Jurkat, Clone E6-1 (cell line): ENCODE measurements at regions not wholly inside any gene's neighbourhood (a gene's known extent, or its start where the extent isn't known, plus 50 kb on each side); places are given as distances from the start of the nearest gene placed in this dataset.

Source experiments
- DNase-seq: peaks from one replicate; pipeline ENCODE4 v3.0.0-alpha.2; 2011; ENCODE audit warnings: low read depth, low spot score
- H3K4me3 ChIP-seq: 2 replicates; pipeline ENCODE4 v1.5.1; 2011; ENCODE audit warnings: mild to moderate bottlenecking, low read length, control low read depth, moderate library complexity

- no peak for DNase-seq
- no peak overlapping the region for H3K4me3 ChIP-seq
Observed at GRCh38 chr3:159640225-159640624, 348.4 kb upstream of the IL12A start.

GRCh38 chr3:159643406-159643805 lies 345.2 kb upstream of the IL12A start:
- H3K4me3 ChIP-seq: no peak overlapping the region
- DNase-seq: no peak

GRCh38 chr3:159645874-159646273 lies 342.8 kb upstream of the IL12A start:
- H3K4me3 ChIP-seq: no peak overlapping the region
- DNase-seq: no peak

- no peak overlapping the region for H3K4me3 ChIP-seq
- no peak for DNase-seq
Observed at GRCh38 chr3:159649951-159650350, 338.7 kb upstream of the IL12A start.

- H3K4me3 ChIP-seq: no peak overlapping the region
- DNase-seq: no peak
Observed at GRCh38 chr3:159650726-159651125, 337.9 kb upstream of the IL12A start.

- no peak overlapping the region for H3K4me3 ChIP-seq
- no peak for DNase-seq
Observed at GRCh38 chr3:159652452-159652851, 336.2 kb upstream of the IL12A start.

GRCh38 chr3:159654183-159655134 lies 334.2 kb upstream of the IL12A start:
- DNase-seq: no peak
- no peak overlapping the region for H3K4me3 ChIP-seq

GRCh38 chr3:159655202-159655601 lies 333.4 kb upstream of the IL12A start:
- DNase-seq: no peak

GRCh38 chr3:159657176-159657575 lies 331.5 kb upstream of the IL12A start:
- no peak for DNase-seq

More at GRCh38 chr3:159655202-159655601, 333.4 kb upstream of the IL12A start:
- no peak overlapping the region for H3K4me3 ChIP-seq

GRCh38 chr3:159657629-159658028 lies 331.0 kb upstream of the IL12A start:
- H3K4me3 ChIP-seq: no peak overlapping the region
- no peak for DNase-seq

More at GRCh38 chr3:159657176-159657575, 331.5 kb upstream of the IL12A start:
- H3K4me3 ChIP-seq: no peak overlapping the region

GRCh38 chr3:159660326-159660725 lies 328.3 kb upstream of the IL12A start:
- no peak overlapping the region for H3K4me3 ChIP-seq
- DNase-seq: no peak

- no peak for DNase-seq
- H3K4me3 ChIP-seq: no peak overlapping the region
Observed at GRCh38 chr3:159660901-159661300, 327.7 kb upstream of the IL12A start.

- no peak overlapping the region for H3K4me3 ChIP-seq
- no peak for DNase-seq
Observed at GRCh38 chr3:159662549-159662948, 326.1 kb upstream of the IL12A start.

- no peak for DNase-seq
- no peak overlapping the region for H3K4me3 ChIP-seq
Observed at GRCh38 chr3:159664006-159664405, 324.6 kb upstream of the IL12A start.

- no peak for DNase-seq
- no peak overlapping the region for H3K4me3 ChIP-seq
Observed at GRCh38 chr3:159664653-159665052, 324.0 kb upstream of the IL12A start.

GRCh38 chr3:159667261-159667660 lies 321.4 kb upstream of the IL12A start:
- H3K4me3 ChIP-seq: no peak overlapping the region
- DNase-seq: no peak

- no peak for DNase-seq
- H3K4me3 ChIP-seq: no peak overlapping the region
Observed at GRCh38 chr3:159668461-159668860, 320.2 kb upstream of the IL12A start.

GRCh38 chr3:159668990-159669476 lies 319.6 kb upstream of the IL12A start:
- no peak overlapping the region for H3K4me3 ChIP-seq
- no peak for DNase-seq

GRCh38 chr3:159669766-159670165 lies 318.9 kb upstream of the IL12A start:
- no peak for DNase-seq
- no peak overlapping the region for H3K4me3 ChIP-seq

- DNase-seq: no peak
- no peak overlapping the region for H3K4me3 ChIP-seq
Observed at GRCh38 chr3:159672728-159673688, 315.6 kb upstream of the IL12A start.
